ENCODE measurements at regions not wholly inside any gene's neighbourhood (a gene's known extent, or its start where the extent isn't known, plus 50 kb on each side); places are given as distances from the start of the nearest gene placed in this dataset.

DNA sequence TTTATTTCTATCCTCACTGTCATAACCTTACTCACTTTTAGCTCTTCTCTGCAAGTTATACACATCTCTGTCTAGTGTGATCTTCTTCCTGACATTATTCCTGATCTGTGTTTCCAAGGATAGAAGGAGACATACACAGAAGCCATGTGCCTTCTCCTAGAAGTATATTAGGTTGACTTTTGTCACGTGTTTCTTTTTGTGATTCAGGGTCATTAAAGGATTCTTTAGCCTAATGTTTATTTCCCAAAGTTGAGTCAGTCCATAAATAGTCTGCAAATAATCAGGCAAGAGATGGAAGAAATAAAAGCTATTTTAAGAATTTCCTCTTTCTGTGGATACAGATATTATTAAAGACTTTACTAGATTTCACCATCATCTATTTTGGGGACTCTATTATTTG is 214.1 kb upstream of the GOT2 start:
- no peak overlapping the region for H3K4me3 Mint-ChIP-seq
- no peak for DNase-seq (ENCODE audit: low spot score in 2 of 2, unreplicated experiment in 2 of 2)
- TF ChIP-seq, protein P1, sequence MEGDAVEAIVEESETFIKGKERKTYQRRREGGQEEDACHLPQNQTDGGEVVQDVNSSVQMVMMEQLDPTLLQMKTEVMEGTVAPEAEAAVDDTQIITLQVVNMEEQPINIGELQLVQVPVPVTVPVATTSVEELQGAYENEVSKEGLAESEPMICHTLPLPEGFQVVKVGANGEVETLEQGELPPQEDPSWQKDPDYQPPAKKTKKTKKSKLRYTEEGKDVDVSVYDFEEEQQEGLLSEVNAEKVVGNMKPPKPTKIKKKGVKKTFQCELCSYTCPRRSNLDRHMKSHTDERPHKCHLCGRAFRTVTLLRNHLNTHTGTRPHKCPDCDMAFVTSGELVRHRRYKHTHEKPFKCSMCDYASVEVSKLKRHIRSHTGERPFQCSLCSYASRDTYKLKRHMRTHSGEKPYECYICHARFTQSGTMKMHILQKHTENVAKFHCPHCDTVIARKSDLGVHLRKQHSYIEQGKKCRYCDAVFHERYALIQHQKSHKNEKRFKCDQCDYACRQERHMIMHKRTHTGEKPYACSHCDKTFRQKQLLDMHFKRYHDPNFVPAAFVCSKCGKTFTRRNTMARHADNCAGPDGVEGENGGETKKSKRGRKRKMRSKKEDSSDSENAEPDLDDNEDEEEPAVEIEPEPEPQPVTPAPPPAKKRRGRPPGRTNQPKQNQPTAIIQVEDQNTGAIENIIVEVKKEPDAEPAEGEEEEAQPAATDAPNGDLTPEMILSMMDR (IDR thresholded peaks at IDR 0.05; ENCODE audit: unreplicated experiment) = no peak
- H3K27ac Mint-ChIP-seq = no peak overlapping the region
- no peaks in the 10 kb centered on the region for H3K36me3 Mint-ChIP-seq
- H3K4me1 Mint-ChIP-seq = no peaks in the 10 kb centered on the region
- peaks cover 5% of the 10 kb centered on the region for H3K27me3 Mint-ChIP-seq (ENCODE audit: low read depth)
- peaks cover 17% of the 10 kb centered on the region for H3K9me3 Mint-ChIP-seq

DNA sequence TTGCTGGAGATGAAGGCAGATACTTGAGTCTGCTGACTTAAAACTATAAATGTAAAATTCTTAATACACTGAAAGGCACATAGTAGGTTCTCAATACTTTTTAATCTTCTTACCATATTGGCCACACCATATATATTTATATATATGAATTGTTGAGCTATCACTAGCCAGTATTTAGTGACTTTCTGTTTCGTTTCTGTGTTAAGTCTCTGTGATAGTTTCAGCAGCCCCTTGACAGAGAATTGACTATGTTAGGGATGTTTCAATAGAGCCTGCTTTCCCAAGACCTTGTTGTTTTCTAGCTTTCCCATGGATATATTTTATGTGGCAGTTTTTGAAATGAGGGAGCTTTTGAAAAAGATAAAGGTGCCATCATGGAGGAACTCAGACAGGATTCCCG is 206.5 kb upstream of the GOT2 start:
- Mint-ChIP-seq H3K9me3 (no peaks in the 10 kb centered on the region), H3K4me1 (no peaks in the 10 kb centered on the region), H3K36me3 (no peaks in the 10 kb centered on the region), H3K27ac (no peak overlapping the region), H3K27me3 (ENCODE audit: low read depth) (peaks cover 4% of the 10 kb centered on the region), H3K4me3 (no peak overlapping the region)
- TF ChIP-seq, protein P1 (IDR thresholded peaks at IDR 0.05; ENCODE audit: unreplicated experiment) = no peak
- DNase-seq (ENCODE audit: low spot score in 2 of 2, unreplicated experiment in 2 of 2) = no peak

GRCh38 chr16:58938811-58939210 is 204.7 kb upstream of the GOT2 start:
- Mint-ChIP-seq H3K27me3 (ENCODE audit: low read depth) (peaks cover 4% of the 10 kb centered on the region), H3K27ac (no peak overlapping the region)
- no peak for DNase-seq (ENCODE audit: low spot score in 2 of 2, unreplicated experiment in 2 of 2)

DNA sequence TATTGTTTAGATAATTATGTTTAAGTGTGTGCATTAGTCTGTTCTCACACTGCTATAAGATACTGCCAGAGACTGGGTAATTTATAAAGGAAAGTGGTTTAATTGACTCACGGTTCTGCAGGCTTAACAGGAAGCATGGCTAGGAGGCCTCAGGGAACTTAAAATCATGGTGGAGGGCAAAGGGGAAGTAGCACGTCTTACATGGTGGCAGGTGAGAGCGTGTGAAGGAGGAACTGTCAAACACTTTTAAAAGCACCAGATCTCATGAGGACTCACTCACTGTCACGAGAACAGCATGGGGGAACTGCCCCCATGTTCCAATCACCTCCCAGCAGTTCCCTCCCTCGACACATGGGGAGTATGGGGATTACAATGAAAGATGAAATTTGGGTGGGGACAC is 203.5 kb upstream of the GOT2 start:
- Mint-ChIP-seq H3K27me3 (ENCODE audit: low read depth) (peaks cover 4% of the 10 kb centered on the region), H3K4me3 (no peak overlapping the region), H3K27ac (no peak overlapping the region), H3K9me3 (peaks cover 11% of the 10 kb centered on the region), H3K36me3 (no peaks in the 10 kb centered on the region), H3K4me1 (no peaks in the 10 kb centered on the region)
- TF ChIP-seq, protein P1 (IDR thresholded peaks at IDR 0.05; ENCODE audit: unreplicated experiment) = no peak
- DNase-seq (ENCODE audit: low spot score in 2 of 2, unreplicated experiment in 2 of 2) = no peak

More at GRCh38 chr16:58938811-58939210, 204.7 kb upstream of the GOT2 start:
- Mint-ChIP-seq H3K9me3 (peaks cover 8% of the 10 kb centered on the region), H3K36me3 (no peaks in the 10 kb centered on the region), H3K4me3 (no peak overlapping the region), H3K4me1 (no peaks in the 10 kb centered on the region)
- TF ChIP-seq, protein P1 (IDR thresholded peaks at IDR 0.05; ENCODE audit: unreplicated experiment) = no peak

DNA sequence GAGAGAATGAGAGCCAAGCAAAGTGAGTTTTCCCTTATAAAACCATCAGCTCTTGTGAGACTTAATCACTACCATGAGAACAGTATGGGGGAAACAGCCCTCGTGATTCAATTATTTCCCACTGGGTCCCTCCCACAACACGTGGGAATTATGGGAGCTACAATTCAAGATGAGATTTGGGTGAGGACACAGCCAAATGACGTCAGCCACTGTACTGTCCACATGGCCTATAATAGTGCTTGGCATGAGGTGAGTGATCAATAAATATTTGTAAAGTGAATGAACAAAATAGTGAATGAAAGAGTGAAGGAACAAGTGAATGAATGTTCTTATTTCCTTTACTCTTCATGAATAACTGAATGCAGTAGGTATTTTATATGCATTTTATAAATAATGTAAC is 199.1 kb upstream of the GOT2 start:
- Mint-ChIP-seq H3K4me3 (no peak overlapping the region), H3K36me3 (no peaks in the 10 kb centered on the region), H3K9me3 (peaks cover 11% of the 10 kb centered on the region), H3K27ac (no peak overlapping the region), H3K27me3 (ENCODE audit: low read depth) (no peaks in the 10 kb centered on the region), H3K4me1 (no peaks in the 10 kb centered on the region)
- no peak for DNase-seq (ENCODE audit: low spot score in 2 of 2, unreplicated experiment in 2 of 2)
- TF ChIP-seq, protein P1 (IDR thresholded peaks at IDR 0.05; ENCODE audit: unreplicated experiment) = no peak

DNA sequence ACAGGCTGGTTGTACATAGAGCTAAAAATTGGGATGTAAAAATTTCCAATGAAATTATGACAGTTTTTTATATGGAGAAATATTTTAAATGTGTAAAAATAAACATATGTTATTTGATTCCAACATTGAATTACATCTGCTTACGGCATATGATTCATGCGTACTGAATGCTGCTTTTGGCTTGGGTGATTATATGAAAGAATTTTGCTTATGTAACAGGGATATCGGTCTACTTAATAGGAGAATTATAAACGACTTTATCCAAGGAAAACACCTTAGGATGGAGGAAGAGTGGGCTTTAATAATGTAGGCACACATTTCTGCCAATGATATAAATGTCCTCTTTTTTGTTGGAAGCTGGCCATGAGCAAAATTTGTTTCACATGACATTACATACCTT is 197.3 kb upstream of the GOT2 start:
- Mint-ChIP-seq H3K36me3 (no peaks in the 10 kb centered on the region), H3K27me3 (ENCODE audit: low read depth) (no peaks in the 10 kb centered on the region), H3K4me3 (no peak overlapping the region), H3K9me3 (peaks cover 11% of the 10 kb centered on the region), H3K27ac (no peak overlapping the region), H3K4me1 (no peaks in the 10 kb centered on the region)
- TF ChIP-seq, protein P1 (IDR thresholded peaks at IDR 0.05; ENCODE audit: unreplicated experiment) = no peak
- no peak for DNase-seq (ENCODE audit: low spot score in 2 of 2, unreplicated experiment in 2 of 2)
